ENCODE measurements at regions not wholly inside any gene's neighbourhood (a gene's known extent, or its start where the extent isn't known, plus 50 kb on each side); places are given as distances from the start of the nearest gene placed in this dataset.

GRCh38 chr9:13878241-13878711 is 435.7 kb downstream of the NFIB start:
- TF ChIP-seq POLR2AphosphoS5 (IDR thresholded peaks at IDR 0.05; ENCODE audit: borderline replicate concordance, low read depth, low read length) = no peak
- no peak for TF ChIP-seq EZH2 (IDR thresholded peaks at IDR 0.05)
- TF ChIP-seq FOXP2 (optimal IDR thresholded peaks at IDR 0.05; ENCODE audit: control extremely low read depth, extremely low read length, insufficient read depth) = no peak

Data from SK-N-MC (cell line).